Stimulated activated CD4-positive, alpha-beta T cell treated with anti-CD3 and anti-CD28 coated beads, Interleukin-15, amount 100 ng/mL, for 1 hour (primary cell): ENCODE measurements at regions not wholly inside any gene's neighbourhood (a gene's known extent, or its start where the extent isn't known, plus 50 kb on each side); places are given as distances from the start of the nearest gene placed in this dataset.
"Not testable (repeated sequence)": the region's sequence is repeated elsewhere in the genome, so short reads cannot be mapped to it uniquely, and the experiment has no call there.

Experiments used
- DNase-seq, 2 donors: peaks; one replicate each; pipeline ENCODE4 v3.0.0-alpha.2; 2020; ENCODE audit warnings: low read depth in 1 of 2, low spot score in 1 of 2

DNA sequence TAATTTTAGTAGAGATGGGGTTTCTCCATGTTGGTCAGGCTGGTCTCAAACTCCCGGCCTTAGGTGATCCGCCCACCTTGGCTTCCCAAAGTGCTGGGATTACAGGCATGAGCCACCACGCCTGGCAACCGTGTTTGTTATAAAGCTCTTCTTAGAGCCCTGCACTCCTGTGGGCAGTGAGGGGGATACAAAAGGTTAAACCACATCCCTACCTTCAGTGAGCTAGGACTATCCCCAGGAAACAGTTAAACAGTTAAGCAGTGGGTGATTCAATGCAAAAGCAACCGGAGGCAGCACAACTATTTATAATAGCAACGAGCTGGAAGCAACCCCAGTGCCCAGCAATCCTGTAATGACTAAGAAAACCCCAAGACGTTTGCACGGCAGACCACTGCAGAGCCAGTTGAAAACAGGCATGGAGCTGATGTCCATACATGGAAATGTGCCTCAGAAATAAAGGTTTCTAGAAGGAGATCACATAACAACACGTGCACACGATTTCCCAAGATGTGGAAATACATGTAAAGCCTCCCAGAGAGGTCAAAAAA, 107.2 kb upstream of the LYZL2 start:
- DNase-seq: no peak

DNA sequence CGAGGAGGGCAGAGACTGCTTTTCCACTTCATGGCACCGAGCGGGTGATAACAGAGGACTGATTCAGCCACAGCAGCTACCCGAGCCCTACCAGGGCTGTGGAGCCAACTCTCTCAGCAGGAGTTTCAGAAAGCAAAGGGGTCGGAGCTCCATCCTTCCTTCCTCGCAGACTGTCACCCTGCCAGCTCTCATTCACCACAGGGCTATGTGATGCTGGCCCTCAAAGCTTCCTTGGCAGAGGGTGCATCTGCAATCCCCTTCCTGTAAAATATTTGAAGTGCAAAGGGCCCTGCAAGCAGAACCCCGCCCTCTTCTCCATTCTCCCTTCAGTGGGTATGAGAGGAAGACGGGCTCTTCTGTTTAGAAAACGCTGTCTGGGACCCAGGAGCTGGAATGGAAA, 105.3 kb upstream of the LYZL2 start:
- no peak for DNase-seq

DNA sequence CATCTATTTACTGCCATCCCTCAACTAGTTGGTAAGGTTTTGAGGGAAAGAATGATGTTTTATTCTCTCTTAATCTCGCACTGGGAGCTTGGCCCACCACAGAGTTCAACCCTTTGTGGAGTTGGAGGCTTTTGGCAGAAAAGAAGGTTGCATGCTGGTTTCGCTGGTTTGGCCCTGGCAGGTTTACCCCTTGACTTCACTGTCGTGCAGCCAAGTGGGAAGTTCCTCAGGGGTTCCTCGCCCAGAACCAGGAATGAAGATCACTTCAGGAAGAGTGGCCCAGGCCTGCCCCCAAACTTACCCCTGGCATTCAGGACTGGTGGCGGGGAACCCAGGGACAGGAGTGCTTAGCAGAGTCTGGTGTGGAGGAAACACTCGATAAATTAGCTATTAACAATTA, 103.1 kb upstream of the LYZL2 start:
- no peak for DNase-seq

DNA sequence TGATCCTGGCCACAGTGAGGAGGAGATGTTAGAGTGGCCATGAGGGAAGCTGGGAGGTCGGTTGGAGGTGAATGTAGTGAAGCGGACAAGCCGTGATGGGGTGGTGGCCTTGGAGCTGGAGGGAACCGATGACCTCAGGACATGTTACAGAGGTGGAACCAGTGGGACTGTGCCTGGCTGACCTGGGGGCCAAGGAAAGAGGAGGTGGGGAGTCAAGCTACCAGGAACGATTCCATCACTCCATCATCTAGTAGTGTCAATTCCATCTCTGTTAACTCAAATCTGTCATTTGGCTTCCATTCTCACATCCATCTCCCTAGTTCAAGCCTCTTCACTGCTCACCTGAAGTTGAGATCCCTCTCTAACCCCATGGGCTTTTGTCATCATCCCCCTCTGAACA, 102.4 kb upstream of the LYZL2 start:
- no peak for DNase-seq

DNA sequence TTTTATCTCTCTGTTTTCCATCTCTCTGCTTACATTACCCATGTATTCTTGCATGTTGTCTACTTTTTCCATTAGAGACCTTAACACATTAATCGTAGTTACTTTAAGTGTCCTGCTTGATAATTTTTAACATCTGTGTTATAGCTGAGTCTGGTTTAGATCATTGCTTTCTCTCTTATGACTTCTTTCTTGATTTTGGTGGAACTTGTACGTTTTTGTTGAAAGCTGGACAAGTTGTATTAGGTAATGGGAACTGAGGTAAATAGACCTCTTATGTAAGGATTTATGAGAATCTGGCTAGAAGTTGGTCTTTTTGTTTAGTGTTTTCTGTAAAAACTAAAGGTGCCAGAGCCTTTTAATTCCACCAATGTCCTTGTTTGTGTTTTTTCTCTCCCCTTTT, 100.8 kb upstream of the LYZL2 start:
- DNase-seq: no peak

DNA sequence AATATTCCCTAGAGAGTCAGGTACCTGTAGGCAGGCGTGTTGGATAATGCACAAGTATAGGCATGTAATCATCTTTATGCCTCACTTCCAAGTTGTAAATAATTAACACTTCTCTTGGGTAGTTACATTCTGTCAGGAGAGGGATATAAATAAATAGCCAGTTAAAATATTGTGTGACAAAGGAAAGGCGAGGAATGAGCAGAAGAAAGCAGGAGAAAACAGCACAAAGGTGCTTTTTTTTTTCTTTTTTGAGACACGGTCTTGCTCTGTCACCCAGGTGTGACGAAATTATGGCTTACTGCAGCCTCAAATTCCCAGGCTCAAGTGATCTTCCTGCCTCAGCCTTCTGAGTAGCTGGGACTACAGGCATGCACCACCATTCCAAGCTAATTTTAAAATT, 99.2 kb upstream of the LYZL2 start:
- no peak for DNase-seq

DNA sequence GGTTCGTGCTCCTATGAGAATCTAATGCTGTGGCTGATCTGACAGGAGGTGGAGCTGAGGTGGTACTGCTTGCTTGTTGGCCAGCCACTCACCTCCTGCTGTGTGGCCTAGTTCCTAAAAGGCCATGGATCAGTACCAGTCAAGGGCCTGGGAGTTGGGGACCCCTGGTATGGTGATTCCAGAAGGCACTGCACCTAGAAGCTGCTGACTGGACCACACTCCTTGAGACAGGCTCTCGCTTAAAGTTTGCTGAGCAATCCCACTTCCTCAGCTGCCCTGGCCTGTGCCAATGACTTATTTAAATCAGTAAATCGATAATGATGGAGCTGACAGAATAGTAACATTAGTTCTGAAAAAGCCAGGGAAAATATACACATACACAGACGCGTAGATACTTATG, 98.6 kb upstream of the LYZL2 start:
- DNase-seq: no peak

DNA sequence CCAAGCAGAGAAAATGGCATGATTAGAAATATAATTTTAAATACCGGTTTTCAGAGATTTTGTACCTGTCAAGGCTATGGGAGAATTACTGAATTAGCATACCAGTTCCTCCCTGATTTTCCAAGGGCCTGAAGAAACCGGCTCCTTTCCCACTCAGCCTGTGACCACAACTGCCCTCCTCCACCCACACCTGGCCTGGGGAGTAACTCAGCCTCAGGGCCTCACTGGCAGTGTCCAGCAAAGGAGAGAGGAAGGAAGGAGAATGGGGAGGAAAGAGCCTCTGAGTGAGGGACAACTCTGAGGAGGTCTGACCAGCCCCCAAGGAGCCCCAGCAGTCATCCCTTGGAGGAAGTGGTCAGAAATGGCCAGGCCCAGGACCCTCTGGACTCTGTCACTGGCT, 98.0 kb upstream of the LYZL2 start:
- DNase-seq: no peak

DNA sequence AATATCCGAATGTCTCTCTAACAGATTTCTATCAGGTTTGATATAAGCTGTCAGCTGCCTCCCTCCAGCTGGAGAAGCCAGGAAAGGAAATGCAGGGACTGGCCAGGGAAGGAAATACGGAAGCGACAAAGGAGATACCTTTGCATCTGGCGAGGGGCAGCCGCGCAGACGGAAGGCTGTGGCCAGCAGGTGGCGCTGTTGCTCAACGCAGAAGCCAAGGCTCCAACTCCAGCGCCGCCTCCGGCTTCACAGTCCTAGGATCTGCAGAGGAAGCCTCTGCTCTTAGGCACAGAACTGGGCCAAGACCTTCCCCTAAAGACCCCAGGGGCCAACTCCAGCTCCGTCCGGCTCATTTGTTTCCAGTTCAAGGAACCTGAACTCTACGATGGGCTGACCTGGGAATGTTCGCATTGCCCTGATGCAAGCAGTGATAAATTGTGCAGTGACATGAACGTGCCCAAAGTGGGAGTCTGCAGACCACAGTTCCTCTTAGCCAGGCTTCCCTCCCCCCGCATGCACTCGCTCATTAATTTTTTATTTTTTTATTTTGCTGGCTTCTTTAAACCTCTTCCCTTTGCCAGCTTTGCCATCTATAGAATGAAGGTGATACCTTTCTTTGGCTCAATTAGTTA, 97.3 kb upstream of the LYZL2 start:
- peak; percentile 56 to 83 for DNase-seq

DNA sequence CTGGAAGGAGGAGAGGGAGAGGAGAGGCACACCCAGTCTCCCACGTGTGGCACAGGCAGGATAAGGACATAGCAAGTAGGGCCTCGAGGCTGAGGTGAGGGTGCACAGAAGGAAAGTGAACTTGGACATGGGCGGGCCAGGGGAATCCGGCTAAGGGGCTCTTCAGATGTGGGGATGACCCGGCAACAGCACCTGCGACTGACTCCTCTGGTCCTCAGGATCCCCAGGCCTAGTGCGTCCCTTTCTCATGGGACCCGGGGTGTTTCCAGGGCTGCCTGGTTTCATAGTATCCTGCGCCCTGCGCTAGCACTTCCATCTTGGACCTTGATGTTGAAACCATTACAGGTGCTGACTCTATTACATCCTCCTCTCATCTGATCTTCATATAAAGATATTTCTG, 96.1 kb upstream of the LYZL2 start:
- DNase-seq: no peak

DNA sequence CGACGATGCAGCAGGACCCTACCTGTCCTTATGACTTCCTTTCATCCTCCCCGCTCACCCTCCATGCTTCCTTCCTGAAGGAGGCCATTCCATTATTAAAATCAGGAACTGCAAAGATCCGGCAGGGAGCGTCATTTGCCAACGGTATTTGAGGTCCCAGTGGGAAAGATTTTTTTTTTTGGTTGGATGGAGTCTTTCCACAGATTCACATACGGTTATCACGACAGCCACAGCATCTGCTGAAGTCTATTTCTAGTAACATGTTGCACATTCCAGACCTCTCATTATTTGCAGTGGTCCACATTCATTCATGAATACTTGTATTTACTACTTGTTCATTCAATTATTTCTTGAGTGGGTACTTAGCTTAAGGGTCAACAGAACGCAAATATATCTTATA, 94.7 kb upstream of the LYZL2 start:
- no peak for DNase-seq

DNA sequence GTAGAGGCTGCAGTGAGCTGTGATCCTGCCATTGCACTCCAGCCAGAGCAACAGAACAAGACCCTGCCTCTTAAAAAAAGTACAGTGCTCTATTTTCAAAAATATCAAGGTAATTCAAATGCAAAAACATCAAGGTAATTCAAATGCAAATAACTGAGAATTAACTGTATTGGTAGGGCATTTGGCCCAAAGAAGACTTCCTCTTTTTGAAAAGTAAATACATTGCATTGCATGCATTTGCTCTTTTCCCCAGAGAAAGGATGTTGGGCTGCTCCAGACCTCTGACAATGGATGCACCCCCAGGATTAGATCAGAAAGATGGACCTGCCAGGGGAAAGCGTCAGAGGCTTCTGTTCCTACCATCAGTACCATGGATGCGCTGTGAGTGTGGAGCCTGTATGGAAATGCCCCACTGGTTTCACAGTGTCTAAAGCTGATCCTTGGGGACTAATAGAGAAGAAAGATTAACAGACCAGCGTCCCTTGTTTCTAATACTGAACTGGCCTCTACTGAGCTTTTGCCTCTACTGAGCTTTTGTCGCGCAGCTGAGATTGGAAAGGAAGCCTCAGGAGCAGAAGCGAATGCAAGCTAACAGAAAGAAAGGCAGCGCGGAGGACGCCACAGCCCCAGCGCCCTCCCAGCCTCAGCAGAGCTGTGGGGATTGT, 93.5 kb upstream of the LYZL2 start:
- DNase-seq: no peak

DNA sequence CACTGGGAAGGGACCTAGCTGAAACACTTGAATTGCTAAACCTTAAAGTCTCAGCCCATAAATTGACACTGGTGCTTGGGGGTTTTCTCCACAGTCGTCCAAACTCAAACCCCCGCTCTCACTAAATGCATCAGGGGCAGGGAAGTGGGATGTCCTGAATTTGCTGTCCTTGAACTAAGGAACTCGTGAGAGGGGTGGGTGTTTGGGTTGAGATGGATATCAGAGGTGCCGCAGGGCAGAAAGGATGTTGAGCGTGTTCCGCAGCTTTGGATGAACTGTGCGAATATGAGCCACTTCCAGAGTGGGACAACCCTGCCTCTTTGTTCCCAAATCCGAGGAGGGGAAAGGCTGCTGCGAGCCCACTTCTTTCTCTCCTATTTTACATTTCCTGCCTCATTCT, 90.3 kb upstream of the LYZL2 start:
- DNase-seq: no peak

DNA sequence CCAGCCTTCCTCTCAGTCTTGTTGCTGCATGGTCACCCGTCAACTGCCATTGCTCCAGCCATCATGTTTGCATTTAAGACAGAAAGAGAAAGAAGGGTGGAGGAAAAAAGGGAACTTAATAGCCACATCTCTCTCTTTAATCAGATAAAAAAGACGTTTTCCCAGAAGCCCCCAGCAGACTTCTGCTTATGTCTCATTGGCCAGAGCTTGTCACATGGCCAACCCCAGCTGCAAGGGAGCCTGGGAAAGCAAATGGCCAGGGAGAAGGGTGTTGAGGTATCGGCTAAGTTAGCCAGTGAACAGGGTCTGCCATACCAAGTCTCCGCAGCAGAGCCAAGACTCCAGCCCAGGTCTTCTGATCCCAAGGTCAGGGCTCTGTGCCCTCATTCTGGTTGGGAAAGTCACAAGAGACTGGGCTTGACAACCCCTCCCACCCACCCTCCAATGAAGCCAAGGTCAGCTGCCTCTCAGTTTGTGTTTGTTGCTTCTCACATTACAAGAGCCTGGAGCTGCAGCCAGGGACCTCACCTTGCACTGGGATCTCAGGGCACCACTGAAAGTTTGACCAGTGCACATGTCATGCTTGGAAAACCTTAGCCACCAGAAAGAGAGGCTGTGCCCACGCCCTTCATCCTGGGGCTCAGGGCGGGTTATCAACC, 80.3 kb upstream of the LYZL2 start:
- DNase-seq: no peak

DNA sequence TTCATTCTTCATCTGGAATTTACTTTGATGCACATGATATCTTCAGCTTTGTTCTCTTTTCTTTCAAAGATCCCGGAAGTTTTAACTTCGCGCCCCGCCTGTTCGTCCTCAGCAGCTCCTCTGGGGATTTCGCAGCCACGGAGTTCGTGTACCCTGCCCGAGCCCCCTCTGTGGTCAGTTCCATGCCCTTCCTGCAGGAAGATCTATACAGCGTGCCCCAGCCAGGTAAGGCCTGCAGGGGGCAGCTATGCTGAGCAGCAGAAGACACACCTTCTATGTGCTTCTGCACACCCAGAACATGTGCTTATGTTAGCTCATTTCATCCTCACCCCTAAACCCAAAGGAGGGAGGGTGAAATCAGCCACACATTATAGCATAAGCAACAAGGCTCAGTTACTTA, 79.7 kb upstream of the LYZL2 start:
- DNase-seq: no peak

DNA sequence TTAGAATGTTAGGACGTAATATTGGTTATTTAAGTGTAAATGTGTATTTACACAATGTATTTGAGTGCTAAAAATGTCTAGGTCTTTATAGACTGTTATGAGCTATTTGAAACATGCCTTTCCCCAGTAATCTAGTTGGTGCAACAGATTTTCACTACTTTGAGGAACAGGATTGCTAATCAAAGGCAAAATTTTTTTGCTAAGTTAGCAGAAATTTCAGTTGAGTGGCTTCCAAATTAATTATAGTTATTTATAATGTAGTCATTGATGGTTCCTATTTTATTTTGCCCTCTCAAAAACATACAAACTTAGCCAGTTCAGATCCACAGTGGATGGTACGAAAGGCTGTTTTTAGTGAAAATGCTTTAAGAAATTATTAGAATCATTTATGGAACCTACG, 78.7 kb upstream of the LYZL2 start:
- DNase-seq: no peak

DNA sequence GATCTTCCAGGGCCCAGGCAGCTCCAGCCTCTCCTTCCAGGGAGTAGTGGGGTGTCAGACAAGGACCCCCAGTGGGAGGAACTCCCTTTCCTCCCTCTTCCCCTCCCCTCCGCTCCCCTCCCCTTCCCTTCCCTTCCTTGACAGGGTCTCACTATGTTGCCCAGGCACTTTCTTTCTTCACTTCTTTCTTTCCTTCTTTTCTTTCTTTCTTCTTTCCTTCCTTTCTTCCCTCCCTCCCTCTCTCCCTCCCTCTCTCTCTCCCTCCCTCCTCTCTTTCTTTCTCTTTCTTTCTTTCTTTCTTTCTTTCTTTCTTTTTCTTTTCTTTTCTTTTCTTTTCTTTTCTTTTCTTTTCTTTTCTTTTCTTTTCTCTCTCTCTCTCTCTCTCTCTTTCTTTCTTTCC, 76.6 kb upstream of the LYZL2 start:
- DNase-seq: not testable (repeated sequence)

DNA sequence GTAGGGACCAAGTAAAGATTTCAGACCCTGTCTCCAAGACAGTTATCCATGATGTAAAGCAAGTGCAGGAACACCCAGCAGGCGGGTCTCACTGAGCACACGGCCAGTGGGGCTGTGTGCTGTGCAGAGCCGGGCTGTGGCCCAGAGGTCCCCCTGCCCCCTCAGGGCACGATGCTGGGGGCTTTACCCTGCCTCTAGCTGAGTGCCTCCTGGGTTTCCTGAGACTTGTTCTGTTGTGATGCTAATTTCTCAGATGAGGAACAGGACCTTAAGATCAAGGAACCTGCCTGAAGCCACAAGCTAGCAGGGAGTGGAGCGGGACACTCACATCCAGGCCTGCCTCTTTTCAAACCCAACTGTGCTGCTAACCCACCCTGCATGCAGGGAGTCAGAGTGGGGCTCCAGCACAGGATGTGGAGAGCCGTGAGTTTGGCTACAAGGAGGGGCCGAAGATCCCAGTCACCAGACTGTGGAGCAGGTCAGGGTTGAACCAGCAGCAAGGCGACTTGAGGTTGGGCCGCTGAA, 76.1 kb upstream of the LYZL2 start:
- no peak for DNase-seq

DNA sequence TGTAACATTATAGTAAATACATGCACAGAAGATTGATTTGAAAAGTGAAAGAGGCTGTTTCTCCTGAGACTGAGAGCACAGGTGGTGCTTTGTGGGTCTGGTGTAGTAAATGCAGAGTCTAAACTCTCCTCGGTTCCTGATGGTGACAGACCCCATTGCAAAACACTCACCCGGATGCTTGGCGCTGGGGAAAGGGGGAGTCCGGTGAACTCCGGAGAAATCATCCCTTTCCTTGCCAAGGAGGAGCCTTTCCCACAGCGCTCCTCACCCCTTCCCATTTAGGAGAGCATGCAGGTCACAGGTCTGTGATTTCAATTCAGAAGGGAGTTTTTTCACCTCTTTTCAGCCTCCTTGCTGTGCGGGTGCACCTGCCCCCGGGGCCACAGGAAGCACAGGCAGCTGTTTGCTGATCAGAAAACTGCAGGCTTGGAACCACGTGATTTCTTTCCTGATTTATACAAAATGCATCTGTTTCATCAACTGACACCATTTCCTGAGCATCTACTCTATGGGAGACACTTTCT, 75.6 kb upstream of the LYZL2 start:
- no peak for DNase-seq

DNA sequence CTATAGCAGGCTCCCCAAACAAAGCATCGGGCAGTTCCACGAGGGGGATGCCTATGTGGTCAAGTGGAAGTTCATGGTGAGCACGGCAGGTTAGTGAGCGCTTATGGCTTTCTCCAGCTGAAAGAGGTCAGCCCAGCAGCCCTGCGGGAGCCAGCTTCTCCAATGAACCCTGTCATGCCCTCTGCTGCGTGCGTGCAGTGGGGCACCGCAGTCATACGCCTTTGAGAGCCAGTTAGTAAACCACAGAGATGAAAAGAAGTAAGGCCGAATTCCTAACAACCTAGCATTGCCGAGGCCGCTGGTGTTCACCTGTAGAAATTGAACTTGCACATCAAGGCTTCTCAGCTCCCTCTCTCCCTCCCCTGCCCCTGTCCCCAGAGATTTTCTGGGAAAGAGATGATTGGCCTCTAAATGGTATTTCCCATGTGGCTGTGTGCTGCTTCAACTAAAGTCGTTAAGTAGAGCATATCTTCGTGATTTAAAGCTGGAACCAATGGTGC, 75.1 kb upstream of the LYZL2 start:
- DNase-seq: not testable (repeated sequence)

DNA sequence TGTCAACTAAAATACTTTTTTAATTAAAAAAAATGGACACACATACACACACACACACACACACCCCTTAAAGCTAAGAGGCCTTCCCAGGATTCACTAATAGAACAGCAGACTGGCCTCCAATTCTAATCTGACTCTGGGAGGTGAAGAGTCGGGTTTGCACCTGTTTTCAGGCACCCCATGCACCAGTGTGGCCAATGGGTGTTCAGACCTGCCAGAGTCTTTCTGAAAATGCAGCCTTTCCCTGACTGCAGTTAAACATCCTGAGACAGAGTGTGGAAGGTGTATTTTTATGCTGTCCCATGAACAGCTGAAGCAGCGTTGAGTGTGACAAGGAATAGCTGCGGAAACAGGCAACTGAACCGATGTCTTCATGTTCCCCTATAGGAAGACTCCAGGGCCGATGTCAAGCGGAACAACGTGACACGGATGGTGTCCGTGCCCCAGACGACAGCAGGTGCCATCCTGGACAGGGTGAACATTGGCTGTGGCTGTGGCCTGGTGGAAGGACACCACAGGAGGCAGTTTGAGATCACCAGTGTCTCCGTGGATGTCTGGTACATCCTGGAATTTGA, 74.6 kb upstream of the LYZL2 start:
- no peak for DNase-seq
